D721Med (cell line): ENCODE measurements at regions not wholly inside any gene's neighbourhood (a gene's known extent, or its start where the extent isn't known, plus 50 kb on each side); places are given as distances from the start of the nearest gene placed in this dataset.

Source experiments
- DNase-seq: peaks from one replicate; pipeline ENCODE4 v3.0.0; 2011; ENCODE audit warnings: low spot score; ENCODE audit not compliant: insufficient read length
- FAIRE-seq: peaks from 2 replicates; lab custom pipeline; 2011; peaks lifted over from hg19 to GRCh38; lab: Jason Lieb, UNC
- TF ChIP-seq, protein P1 (sequence below): IDR thresholded peaks from 2 replicates; pipeline ENCODE4 v1.5.1; 2012; ENCODE audit warnings: mild to moderate bottlenecking, control low read depth; ENCODE audit not compliant: insufficient read depth; ENCODE audit errors: missing control alignments

DNA sequence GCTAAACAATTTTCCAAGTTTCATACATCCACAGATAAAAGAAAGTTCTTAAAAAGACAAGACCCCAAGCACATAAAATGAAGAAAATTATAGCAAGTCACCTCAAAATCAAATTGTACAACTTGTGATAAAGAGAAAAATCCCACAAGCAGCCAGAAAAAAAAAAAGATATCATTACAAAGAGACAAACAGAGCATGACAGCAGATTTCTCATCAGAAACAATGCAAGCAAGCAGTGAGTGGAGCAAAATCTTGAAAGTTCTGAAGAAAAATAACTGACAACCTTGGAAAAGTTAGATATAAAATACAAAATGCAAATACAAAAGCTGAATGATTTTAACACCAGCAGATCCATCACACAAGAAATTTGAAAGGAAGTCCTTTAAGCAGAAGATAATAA, 194.5 kb upstream of the SOX5 start:
- DNase-seq (no peak), FAIRE-seq (no peak)
- TF ChIP-seq, protein P1, sequence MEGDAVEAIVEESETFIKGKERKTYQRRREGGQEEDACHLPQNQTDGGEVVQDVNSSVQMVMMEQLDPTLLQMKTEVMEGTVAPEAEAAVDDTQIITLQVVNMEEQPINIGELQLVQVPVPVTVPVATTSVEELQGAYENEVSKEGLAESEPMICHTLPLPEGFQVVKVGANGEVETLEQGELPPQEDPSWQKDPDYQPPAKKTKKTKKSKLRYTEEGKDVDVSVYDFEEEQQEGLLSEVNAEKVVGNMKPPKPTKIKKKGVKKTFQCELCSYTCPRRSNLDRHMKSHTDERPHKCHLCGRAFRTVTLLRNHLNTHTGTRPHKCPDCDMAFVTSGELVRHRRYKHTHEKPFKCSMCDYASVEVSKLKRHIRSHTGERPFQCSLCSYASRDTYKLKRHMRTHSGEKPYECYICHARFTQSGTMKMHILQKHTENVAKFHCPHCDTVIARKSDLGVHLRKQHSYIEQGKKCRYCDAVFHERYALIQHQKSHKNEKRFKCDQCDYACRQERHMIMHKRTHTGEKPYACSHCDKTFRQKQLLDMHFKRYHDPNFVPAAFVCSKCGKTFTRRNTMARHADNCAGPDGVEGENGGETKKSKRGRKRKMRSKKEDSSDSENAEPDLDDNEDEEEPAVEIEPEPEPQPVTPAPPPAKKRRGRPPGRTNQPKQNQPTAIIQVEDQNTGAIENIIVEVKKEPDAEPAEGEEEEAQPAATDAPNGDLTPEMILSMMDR = no peak

DNA sequence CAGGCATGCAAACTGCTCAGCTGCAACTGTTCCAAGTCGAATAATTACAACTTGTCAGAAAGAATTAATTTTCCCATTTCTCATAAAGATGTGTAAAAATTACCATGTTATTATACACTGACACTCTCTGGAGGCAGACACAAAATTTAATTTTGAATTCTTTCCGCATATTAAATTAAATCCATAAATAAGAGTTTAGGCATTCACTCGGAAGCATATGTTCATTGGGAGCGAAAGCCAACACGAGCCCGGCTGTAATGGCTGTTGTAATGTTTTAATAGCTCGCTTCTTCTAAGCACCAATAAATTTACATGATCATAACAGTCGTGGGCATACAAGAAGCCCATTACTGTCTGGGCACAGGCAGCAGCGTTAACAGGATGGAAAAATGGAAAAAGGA, 189.6 kb upstream of the SOX5 start:
- FAIRE-seq = no peak
- DNase-seq = no peak
- TF ChIP-seq, protein P1 = no peak

DNA sequence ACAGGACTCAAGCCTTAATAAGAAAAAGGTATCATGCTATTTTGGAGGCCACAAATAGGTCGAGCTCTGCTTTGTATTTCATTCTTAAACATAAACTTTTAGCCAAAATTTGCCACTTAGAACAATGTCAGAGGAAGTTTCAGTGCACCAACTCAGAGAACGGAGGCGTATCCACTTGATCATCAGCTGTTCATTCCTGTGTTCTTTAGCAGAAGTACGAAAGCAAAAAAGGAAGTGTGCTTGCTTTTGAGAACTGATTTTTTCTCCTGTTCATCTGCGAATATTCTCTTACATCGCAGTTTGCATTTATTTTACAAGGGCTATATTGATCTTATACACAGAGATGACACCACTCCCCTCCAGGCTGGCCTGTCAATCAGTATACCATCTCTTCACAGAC, 188.6 kb upstream of the SOX5 start:
- FAIRE-seq (peak; percentile 6), DNase-seq (no peak)
- TF ChIP-seq, protein P1 = no peak

DNA sequence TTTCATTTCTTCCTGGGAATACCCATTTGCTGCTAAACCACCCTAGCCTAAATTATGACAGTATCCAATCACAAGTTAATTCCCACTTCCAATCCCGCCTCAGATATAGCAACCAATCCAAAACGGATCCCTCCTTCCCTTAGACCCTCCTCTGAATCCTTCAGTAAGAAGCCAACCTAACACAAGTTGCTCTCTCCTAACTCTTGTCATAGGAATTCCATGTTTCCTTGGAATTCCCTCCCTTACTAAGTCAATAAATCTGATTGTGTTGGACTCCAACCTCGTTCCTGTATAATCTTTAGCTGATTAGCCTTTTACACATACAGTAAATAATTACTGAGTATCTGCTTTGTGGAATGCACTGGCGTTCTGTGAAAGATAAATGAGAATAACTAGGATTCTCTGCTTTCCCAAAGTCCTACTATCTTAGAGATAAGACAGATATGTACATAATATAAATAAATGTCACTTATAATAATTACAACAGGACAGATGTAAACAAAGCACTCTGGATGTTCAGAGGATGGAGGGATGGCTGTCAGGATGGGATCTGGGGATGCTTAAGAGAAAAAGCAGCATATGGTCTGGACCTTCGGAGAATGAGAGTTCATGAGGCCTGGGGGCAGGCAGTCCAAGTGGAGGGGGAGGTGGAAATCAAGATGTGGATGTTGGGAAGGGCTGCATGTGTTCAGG, 185.8 kb upstream of the SOX5 start:
- TF ChIP-seq, protein P1 = no peak
- no peak for DNase-seq
- FAIRE-seq = no peak

DNA sequence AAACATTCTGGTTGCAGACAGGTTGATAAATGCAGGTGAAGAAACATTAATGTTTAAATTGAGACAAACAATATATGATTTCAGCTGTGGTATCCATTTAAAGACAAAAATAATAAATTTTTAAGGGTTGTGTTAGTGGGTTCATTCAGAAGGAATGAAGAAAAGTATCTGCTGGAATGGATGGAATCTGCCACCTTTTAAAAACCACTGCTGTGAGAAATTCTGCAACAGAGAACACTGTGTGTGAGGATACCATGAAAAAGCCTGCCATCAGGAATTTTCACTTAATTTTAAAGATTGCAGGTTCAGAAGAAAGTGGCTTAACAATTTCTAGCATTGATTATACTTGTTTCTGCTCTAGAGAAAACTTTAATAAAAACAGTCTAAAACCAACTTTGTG, 184.6 kb upstream of the SOX5 start:
- no peak for FAIRE-seq
- TF ChIP-seq, protein P1 = no peak
- DNase-seq = no peak

DNA sequence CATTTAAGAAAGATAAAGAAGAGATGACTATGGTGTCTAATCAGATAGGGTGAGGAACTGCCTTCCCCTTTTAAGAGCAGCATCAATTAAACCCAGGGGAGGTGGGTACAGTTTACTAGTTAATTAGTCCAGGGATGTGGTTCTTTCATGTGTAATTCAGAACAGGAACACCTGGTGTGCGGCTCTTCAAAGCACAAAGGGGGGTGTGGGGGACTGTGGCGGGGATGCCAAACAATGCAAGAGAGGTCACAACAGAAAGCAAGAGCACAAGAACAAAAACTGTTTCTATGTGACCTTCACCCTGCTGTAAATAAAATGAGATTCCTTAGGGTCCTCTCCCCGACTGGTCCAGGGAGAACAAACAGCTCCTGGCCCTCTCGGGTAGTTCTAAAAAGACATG, 183.9 kb upstream of the SOX5 start:
- FAIRE-seq = no peak
- no peak for DNase-seq
- TF ChIP-seq, protein P1 = no peak

DNA sequence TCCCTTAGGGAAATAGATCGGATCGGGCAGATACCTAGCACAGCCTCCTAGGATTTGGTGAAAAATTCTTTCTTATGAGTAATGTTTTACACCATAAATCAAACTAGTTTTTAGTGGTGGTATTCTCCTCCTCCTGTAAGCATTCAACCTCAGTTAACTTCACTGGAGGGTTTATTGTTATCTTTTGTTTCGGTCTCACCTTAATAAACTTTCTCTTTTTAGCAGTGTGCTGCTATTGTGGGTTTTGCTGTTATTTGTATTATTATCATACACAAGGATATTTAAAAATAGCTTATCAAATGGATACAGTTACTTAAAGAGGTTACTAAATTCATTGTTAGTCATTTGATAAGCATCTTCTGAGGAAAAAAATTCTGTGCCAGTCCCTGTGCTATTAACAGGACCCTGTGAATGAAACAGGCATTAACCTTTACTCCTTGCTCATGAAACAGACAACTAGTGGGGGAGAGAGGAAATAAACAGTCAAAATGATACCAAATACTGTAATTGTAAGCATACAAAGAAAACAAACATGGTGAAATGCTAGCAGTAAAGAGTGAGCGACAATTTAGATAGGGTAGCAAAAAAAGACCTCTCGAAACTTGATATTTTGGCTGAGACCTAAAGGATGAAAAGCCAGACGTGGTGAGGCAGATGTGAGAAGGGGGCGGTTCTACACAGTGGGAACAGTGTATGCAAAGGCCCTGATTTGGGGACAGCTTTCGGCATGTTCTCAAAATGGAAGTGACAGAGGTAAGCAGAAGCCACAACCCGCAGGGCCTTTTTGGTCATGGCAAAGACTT, 178.7 kb upstream of the SOX5 start:
- DNase-seq (no peak), FAIRE-seq (no peak)
- TF ChIP-seq, protein P1 = no peak
